22Rv1 (cell line): ENCODE measurements at regions not wholly inside any gene's neighbourhood (a gene's known extent, or its start where the extent isn't known, plus 50 kb on each side); places are given as distances from the start of the nearest gene placed in this dataset.

Experiments
- ZFX ChIP-seq: fragments of 450-650 bp; IDR thresholded peaks from 2 replicates; pipeline ENCODE4 v1.6.1; 2017; ENCODE audit warnings: antibody characterized with exemption, borderline replicate concordance
- TF ChIP-seq, protein P1 (sequence below): fragments of 450-650 bp; IDR thresholded peaks from 2 replicates; pipeline ENCODE4 v1.5.1; 2017; ENCODE audit warnings: mild to moderate bottlenecking

DNA sequence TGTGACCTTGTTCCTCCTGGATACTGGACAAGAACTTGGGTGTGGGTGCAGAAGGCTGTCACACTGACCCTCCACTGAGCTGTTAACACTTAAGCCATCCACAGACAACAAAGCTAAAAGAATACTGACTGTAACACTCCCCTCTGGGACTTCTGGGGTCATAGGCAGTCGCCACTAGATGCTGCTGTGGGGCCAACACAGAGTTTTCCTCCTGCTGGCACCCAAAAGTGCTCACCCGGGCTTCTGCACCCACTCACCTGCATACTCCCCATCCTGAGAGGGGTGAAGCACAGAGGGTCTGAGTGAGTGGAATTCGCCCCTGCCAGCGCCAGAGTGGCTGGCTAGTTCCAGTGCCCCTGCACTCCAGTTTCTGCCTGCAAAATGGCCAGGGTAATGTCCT, 422.4 kb upstream of the LMO3 start:
- TF ChIP-seq, protein P1, sequence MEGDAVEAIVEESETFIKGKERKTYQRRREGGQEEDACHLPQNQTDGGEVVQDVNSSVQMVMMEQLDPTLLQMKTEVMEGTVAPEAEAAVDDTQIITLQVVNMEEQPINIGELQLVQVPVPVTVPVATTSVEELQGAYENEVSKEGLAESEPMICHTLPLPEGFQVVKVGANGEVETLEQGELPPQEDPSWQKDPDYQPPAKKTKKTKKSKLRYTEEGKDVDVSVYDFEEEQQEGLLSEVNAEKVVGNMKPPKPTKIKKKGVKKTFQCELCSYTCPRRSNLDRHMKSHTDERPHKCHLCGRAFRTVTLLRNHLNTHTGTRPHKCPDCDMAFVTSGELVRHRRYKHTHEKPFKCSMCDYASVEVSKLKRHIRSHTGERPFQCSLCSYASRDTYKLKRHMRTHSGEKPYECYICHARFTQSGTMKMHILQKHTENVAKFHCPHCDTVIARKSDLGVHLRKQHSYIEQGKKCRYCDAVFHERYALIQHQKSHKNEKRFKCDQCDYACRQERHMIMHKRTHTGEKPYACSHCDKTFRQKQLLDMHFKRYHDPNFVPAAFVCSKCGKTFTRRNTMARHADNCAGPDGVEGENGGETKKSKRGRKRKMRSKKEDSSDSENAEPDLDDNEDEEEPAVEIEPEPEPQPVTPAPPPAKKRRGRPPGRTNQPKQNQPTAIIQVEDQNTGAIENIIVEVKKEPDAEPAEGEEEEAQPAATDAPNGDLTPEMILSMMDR: peak; percentile 39
- TF ChIP-seq ZFX: no peak
